Heart left ventricle (tissue), 16 donors: ENCODE measurements at regions not wholly inside any gene's neighbourhood (a gene's known extent, or its start where the extent isn't known, plus 50 kb on each side); places are given as distances from the start of the nearest gene placed in this dataset.

Experiments
- ATAC-seq, 4 donors: fragments of 200-7000 bp; cut with Tn5 transposase; one replicate each; pipeline ENCODE4 v1.9.1; 2020 to 2022; ENCODE audit warnings: moderate library complexity in 4 of 4, mild to moderate bottlenecking in 3 of 4, moderate number of reproducible peaks in 1 of 4
- DNase-seq, 5 donors: peaks; one replicate each; pipeline ENCODE4 v3.0.0-alpha.2; 2020
- H3K27ac ChIP-seq, 12 donors: fragments of 200-600 bp; sonication (generic) in 4 of 12; one replicate each; pipeline versions ENCODE4 v1.5.0 to v1.8.0; 2016 to 2022; ENCODE audit warnings: mild to moderate bottlenecking in 2 of 12
- H3K27me3 ChIP-seq, 9 donors: fragments of 200-600 bp; sonication (generic) in 2 of 9; one replicate each; pipeline versions ENCODE4 v1.5.1 to v1.8.0; 2016 to 2022; ENCODE audit warnings: mild to moderate bottlenecking in 3 of 9
- H3K36me3 ChIP-seq, 9 donors: fragments of 200-600 bp; sonication (generic) in 2 of 9; one replicate each; pipeline versions ENCODE4 v1.5.0 to v1.8.0; 2018 to 2022; ENCODE audit warnings: mild to moderate bottlenecking in 2 of 9
- H3K4me1 ChIP-seq, 12 donors: fragments of 200-600 bp; sonication (generic) in 4 of 12; one replicate each; pipeline versions ENCODE4 v1.5.0 to v1.8.0; 2016 to 2022; ENCODE audit warnings: mild to moderate bottlenecking in 3 of 12
- H3K4me3 ChIP-seq, 12 donors: fragments of 200-600 bp; sonication (generic) in 4 of 12; one replicate each; pipeline versions ENCODE4 v1.5.0 to v1.8.0; 2017 to 2022; ENCODE audit warnings: mild to moderate bottlenecking in 9 of 12, moderate library complexity in 4 of 12
- H3K9me3 ChIP-seq, 12 donors: fragments of 200-600 bp; sonication (generic) in 4 of 12; one replicate each; pipeline versions ENCODE4 v1.5.0 to v1.8.0; 2016 to 2022; ENCODE audit warnings: mild to moderate bottlenecking in 1 of 12
- CTCF ChIP-seq, 12 donors: fragments of 200-600 bp; sonication (generic) in 4 of 12; IDR thresholded peaks; one replicate each; pipeline versions ENCODE4 v1.5.0 to v1.8.0; 2018 to 2022; ENCODE audit warnings: antibody characterized with exemption in 12 of 12, mild to moderate bottlenecking in 5 of 12
- POLR2A ChIP-seq, 2 donors: fragments of 450-650 bp; IDR thresholded peaks; one replicate each; pipeline ENCODE4 v1.6.1; 2017; ENCODE audit warnings: antibody characterized with exemption in 2 of 2, mild to moderate bottlenecking in 2 of 2, moderate library complexity in 2 of 2
- WGBS, 4 donors: extraction: QIAGEN DNeasy Blood & Tissue Kit in 2 of 4; methylation state at CpG; one replicate each; pipeline versions ENCODE4 v1.1.5 to v1.1.7; 2013 to 2018; 5-methylcytosine and 5-hydroxymethylcytosine counted together
- intact Hi-C, 10 donors: fragments of 100-400 bp; cut with DNase I; formaldehyde crosslinking; loops; one replicate each; pipeline versions ENCODE4 v1.11.1 to v1.14.2; 2022
- donor health status: ischemic (EF 13 %, LVEDD 7.1; RV severe dilation, severe dysfunction).
- donor health status: healthy with polysubstance abuse.
- donor health status: DM: no; HTN: yes; CAD: no.
- donor health status: DM: no; HTN: no; CAD: no.
- donor health status: ischemic (EF 25% LVEDD 6.9; RV normal size, moderate dysfunction).
- donor health status: ischemic (EF 25% LVEDD 5.7; RV mildly dilated, moderate dysfunction).
- donor health status: healthy.
- donor health status: DM: yes; HTN: yes; CAD: no.
- donor health status: ischemic (EF 35%, LVEDD 5.7; RV mildly dilated, moderate dysfunction).
- donor health status: nonischemic (EF 11% LVEDD 7.7; RV severe dilation, severe dysfunction).
- donor health status: DM: yes; HTN: yes; CAD: no.
- donor health status: PGD.
- donor health status: ischemic (EF 29% LVEDD 5.4; RV normal size, mild dysfunction).
- donor health status: nonischemic (EF 23%, LVEDD 6.1; RV moderate dilation, normal function).

- intact Hi-C loops: no loop called here
- Histone ChIP-seq H3K4me1 (no peaks in the 10 kb centered on the region), H3K27ac (no peak overlapping the region), H3K36me3 (no peaks in the 10 kb centered on the region), H3K9me3 (no peaks in the 10 kb centered on the region), H3K4me3 (no peak overlapping the region), H3K27me3 (no peaks in the 10 kb centered on the region)
- no peak for DNase-seq
- WGBS, 4 donors: 34 to 47% (median 40%) methylated on average over 2 of the region's 2 CpGs
- ATAC-seq: no peak
- TF ChIP-seq CTCF (IDR thresholded peaks at IDR 0.05) (no peak), POLR2A (IDR thresholded peaks at IDR 0.05) (no peak)
These were observed 175.1 kb upstream of the IMPG1 start for GRCh38 chr6:76247527-76247926.

- Histone ChIP-seq H3K9me3 (peaks cover 0 to 35% (median 0%) of the 10 kb centered on the region in 12 donors), H3K4me3 (no peak overlapping the region), H3K36me3 (no peaks in the 10 kb centered on the region), H3K4me1 (no peaks in the 10 kb centered on the region), H3K27me3 (no peaks in the 10 kb centered on the region), H3K27ac (no peak overlapping the region)
- DNase-seq: no peak
- TF ChIP-seq CTCF (IDR thresholded peaks at IDR 0.05) (no peak), POLR2A (IDR thresholded peaks at IDR 0.05) (no peak)
- no peak for ATAC-seq
- intact Hi-C loops: no loop called here
These were observed 167.6 kb upstream of the IMPG1 start for GRCh38 chr6:76240092-76240491.

GRCh38 chr6:76230711-76231110 lies 158.2 kb upstream of the IMPG1 start:
- H3K36me3 ChIP-seq: no peaks in the 10 kb centered on the region
- intact Hi-C loops: no loop called here
- H3K27ac ChIP-seq: no peak overlapping the region
- H3K4me3 ChIP-seq: no peak overlapping the region
- 67 to 71% (median 69%) methylated on average over 2 of the region's 2 CpGs for WGBS, 4 donors
- ATAC-seq (no peak), DNase-seq (no peak)
- peaks cover 0 to 6% (median 0%) of the 10 kb centered on the region in 12 donors for H3K9me3 ChIP-seq
- H3K4me1 ChIP-seq: no peaks in the 10 kb centered on the region
- no peaks in the 10 kb centered on the region for H3K27me3 ChIP-seq
- TF ChIP-seq CTCF (IDR thresholded peaks at IDR 0.05) (no peak), POLR2A (IDR thresholded peaks at IDR 0.05) (no peak)

- TF ChIP-seq CTCF (IDR thresholded peaks at IDR 0.05): no peak
- Histone ChIP-seq H3K9me3 (no peaks in the 10 kb centered on the region), H3K27me3 (peaks cover 0 to 4% (median 0%) of the 10 kb centered on the region in 9 donors), H3K27ac (no peak overlapping the region), H3K4me3 (no peak overlapping the region), H3K4me1 (no peaks in the 10 kb centered on the region), H3K36me3 (no peaks in the 10 kb centered on the region)
- WGBS, 4 donors: 76 to 81% (median 81%) methylated on average over 2 of the region's 2 CpGs
- ATAC-seq (no peak), DNase-seq (no peak)
- intact Hi-C loops: no loop called here
These were observed 149.7 kb upstream of the IMPG1 start for GRCh38 chr6:76222189-76222588.
